GM18868 (cell line): ENCODE measurements at regions not wholly inside any gene's neighbourhood (a gene's known extent, or its start where the extent isn't known, plus 50 kb on each side); places are given as distances from the start of the nearest gene placed in this dataset.

Experiments
- ATAC-seq: cut with Tn5 transposase; IDR thresholded peaks from one replicate; pipeline ENCODE4 v1.9.1; 2021; ENCODE audit warnings: mild to moderate bottlenecking, moderate library complexity; ENCODE audit not compliant: unreplicated experiment

DNA sequence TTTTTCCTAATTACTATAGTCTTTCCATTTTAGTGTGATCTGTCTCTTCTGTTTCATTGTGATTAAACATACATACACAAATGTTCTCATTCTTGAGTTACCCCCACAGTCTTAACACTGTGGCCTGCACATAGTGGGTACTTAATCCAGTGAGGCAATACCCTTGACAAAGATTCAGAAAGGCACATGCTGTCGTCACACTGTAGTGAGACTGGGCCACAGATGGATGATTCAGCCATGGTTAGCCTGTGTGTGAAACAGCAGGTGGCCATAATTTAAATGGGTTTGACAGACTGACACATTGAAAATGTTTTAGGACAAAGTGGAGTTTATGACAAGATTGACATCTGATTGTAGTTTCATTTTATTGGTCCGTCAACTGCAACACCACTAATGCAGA, 313.1 kb downstream of the C11orf87 start:
- ATAC-seq: no peak

DNA sequence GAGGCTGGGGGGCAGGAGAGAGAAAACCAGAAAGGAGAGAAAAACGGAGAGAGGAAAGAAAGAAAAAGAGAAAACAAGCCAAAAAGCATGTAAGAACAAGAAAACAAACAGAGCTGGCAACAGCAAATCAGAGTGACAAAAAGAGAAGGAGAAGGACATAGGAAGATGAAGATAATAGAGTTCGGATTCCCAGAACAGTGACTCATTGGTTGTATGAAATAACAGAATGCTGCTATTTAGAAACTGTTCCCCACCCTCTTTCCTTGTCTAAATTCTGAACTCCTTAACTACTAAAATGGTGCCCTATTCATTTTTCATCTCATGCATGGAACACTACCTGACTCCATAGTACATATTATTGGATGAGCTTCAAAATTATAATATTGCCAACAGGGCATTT, 317.4 kb downstream of the C11orf87 start:
- no peak for ATAC-seq

DNA sequence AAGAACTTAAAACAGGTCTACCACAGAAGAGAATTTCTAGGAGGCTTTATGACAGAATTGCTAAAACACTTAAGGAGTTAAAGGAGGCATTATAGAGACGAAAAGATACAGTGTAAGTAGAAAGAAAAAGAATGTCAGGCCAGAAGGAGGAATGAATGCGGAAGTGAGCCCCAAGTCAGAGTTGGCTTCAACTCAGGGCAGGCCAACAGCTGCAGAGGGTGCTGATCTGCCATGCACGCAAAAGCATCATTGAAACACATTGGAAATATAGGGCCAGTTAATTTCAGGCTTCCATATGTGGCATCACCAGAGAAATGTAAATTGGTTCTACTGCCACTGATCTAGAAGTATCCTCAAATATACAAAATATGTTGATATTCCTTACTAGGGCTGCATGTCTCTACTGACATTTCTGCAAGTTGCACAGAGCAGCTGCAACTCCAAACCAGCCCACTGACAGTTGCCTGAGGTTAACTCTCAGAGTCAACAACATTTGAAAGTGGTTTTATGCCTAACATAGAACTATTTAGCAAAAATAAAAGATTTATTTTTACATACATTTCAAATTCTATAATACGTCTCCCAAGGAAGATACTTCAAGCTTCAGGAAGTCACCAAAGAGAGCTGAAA, 324.1 kb downstream of the C11orf87 start:
- no peak for ATAC-seq

DNA sequence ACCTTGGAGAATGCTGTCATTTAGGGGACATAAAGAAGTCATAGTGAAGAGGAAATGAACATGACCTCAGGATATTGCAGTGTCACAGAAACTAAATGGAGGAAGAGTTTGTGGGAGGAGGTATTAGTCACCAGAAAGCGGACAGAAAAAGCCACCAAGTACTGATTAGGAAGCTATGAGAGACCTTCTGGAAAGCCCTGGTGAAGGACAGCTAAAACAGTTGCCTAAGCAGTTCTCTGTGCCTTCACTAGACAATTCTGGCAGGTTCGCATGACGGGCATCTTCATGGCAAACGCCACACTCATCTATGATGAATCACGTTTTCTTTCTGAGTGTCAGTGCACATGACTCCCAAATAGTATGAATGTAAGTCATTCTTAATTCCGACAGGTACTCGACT, 325.8 kb downstream of the C11orf87 start:
- ATAC-seq: peak; percentile 83

DNA sequence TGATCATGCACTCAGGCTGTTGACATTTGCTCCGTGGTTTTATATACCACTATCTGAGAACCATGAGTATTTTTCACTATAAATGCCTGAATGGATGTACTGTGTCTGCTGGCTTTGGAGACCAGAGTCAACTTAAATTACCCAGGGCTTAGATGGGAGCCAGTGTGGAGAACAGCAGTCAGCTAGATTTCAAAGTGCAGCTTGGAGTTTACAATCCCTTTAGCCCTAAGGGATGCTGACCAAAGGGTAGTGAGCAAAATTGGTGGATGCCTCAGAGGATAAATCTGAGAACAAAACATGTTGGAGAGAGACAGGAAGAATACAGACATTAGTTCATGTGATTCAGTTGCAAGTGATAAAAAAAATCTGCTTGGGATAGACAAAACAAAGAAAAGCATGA, 327.5 kb downstream of the C11orf87 start:
- no peak for ATAC-seq

DNA sequence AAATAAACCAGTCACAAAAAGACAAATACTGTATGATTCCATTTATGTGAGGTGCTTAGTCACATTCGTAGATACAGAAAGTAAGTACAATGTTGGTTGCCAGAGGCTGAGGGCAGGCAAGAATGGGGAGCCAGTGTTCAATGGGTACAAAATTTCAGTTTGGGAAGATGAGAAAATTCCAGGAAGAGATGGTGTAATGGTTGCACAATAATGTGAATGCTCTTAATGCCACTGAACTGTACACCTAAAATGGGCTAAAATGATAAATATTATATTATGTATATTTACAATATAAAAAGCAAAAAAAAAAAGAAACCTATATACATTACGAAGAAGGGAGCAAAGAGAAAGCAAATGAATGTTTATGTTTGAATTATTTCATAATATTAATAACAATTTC, 329.0 kb downstream of the C11orf87 start:
- ATAC-seq: no peak

DNA sequence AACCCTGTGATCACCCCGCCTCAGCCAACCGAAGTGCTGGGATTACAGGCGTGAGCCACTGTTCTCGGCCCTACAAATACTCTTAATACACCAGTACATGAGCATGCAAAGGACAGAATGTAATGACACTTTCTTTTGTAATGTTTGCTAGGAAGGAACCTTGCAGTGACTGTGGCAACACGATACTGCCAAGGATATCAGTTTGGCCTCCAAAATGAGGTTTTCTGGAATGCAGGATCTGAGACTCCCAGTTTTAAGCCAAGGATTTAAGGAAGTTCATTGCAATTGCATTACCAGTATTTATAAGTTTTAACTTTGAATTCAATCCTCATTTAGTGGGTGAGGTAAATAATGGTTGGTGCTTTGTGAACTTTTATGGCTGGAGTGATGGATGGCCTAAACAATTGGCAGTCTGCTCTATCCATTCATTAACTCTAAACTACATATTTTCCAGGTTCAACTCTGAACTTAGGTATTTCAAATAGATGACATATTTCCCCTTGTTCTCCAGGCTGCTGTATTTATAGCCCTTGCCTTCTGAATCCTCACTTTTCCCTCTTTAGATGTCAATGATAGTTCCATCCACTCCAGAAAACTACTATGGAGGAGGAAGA, 330.3 kb downstream of the C11orf87 start:
- no peak for ATAC-seq

DNA sequence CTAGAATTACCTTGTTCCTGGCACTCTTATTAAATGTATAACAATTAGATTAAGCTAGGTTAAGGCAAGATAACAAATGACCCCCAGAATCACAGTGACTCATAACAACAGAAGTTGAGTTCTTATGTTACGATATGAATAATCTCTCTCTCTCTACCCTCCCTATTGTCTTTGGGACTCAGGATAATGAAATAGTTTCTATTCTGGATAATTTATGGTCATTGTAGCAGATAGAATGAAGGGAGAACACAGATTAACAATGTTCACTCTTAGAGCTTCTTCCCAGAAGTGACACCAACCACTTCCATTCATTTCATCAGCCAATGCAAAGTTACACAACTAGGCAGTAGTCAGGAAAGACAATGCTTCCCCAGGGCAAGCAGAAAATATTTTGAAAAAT, 334.5 kb downstream of the C11orf87 start:
- ATAC-seq: no peak

DNA sequence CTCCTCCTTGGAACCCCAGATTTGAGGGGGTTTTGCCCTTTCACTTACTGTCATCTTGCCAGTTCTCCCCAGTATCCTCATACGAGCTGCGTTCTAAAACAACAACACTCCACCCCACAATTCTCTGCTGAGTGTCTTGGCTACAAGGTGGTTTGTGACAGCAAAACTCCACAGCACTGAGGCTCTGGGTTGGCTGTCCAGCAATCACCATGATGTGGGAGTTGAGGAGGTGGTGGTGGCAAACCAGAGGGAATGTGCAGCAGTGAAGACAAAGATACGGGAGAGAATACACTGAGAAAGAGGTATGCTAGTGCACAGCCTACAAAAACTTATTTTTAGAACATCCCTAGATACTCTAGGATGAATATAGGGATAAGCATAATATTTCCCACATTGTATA, 335.0 kb downstream of the C11orf87 start:
- no peak for ATAC-seq

DNA sequence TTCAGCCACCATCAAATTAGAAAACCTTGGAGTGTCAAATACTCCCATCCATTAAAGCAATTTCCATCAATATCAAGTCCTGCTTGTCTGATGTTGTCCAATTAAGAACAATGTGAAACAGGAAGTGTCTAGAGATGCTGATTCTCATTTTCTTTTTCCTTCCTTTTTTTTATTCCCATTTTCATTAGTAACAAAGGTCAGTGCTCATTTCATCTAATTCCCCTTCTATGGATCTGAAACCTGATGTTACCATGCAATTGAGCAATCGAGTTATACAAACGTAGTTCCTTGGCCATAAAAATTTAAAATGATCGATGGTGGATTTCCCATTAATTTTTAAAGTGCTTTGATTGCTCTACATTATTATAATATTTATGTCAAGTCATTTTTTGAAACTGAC, 330.6 kb upstream of the ZC3H12C start:
- ATAC-seq: no peak

DNA sequence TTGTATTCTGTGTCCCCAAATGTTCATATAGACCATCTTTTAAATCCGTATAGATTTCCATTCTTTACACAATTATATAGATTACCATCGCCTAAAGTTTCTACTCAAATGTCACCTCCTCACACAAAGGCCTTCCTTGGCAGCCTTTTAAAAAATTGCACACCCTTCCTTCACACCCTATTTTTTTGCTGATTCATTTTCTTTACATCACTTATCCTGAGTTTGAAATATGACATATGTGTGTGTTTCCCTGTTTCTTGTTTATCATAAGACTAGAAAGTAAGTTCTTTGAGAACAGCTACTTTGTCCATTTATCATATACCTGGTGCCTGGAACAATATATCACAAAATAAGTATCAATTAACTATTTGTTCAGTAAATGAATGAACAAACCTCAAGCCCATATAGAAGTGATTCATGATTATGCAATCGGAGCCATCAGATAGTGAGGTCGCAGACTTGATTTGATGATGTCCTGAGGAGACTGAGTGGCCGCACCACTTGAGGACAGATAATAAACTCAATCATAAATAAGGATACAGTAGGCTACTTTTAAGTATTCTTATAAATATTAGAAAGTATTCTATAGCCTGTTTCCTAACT, 327.4 kb upstream of the ZC3H12C start:
- ATAC-seq: no peak

DNA sequence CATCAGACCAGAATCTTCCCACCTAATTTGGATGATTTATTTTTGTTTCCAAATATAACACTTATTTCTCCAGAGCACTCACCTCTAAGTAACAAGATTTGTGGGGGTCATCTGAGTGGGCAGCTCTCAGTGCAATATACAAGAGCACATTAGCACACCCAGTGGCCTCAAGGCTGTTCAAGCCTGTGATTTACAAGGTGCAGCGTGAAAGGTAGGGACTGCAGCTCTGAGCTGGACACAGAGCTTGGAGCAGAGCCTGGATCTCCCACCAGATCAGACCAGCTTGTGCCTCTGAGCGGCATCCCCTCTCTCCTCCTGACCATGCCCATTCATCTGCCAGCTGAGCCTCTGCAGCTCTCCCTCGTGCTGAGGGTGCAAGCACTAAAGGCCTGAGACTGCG, 323.3 kb upstream of the ZC3H12C start:
- ATAC-seq: no peak

DNA sequence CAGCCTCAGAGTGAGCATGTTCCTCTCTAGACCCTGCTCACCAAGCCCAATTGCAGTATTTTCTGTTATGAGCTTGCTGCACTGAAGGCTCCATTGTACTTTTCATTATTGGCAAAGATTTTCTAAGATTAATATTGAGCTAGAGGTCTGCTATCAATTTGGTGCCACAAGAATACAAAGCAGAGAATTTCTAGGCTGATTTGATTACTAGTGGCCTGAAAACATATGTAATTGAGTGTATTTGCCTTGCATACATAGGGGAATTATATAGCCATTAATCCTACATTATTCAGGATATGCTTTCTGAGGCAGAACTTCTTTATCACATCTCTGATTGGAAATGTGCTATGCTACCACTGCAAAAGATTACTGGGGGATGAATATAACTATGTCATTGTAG, 322.9 kb upstream of the ZC3H12C start:
- no peak for ATAC-seq

DNA sequence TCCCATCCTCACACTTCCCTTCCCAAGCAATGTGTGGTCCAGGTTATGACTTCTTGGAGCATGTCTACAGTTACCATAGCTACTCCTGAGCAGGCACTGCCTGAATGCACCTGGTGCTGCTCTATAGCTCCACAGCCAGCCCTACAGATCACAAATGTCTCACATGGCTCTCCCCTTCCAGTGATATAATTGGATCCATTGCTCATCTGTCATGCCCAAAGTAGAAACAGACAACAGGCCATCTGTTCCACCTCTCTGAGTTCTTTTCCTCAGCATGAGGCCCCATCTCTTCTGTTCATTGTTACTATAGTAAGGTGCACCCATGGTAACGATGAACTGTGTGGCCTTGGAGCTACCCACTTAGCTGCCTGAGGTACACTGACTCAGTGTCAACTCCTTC, 320.3 kb upstream of the ZC3H12C start:
- no peak for ATAC-seq

DNA sequence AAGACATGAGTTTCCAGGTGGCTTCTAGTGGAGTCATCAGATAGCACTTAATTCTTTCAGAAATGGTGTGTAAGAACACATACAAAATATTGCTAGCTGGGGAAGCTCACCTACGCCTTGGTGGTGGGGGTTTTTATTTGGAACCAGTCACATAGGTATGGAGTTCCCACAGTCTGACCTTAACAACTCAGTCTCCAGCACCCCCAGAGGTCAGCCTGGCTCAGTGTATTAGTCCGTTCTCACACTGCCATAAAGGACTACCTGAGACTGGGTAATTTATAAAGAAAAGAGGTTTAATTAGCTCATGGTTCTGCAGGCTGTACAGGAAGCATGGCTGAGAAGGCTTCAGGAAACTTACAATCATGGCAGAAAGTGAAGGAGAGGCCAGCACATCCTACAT, 317.5 kb upstream of the ZC3H12C start:
- ATAC-seq: no peak

DNA sequence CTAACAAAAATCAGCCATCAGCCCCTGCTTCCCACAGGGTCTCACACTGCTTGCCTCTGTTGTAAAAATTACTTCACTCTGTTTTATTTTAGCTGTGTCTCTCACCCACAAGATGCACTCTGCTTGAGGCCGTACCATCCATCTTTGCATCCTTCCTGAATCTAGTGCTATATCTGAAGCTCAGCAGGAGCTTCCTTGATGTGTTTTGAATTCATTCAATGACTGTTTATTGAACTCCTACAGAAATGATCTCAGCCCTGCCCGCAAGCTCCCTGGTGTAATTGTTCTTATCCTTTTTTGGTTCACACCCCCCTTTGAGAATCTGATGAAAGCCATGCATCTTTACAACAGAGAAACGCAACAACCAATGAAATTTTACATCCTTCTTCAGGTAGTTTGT, 310.2 kb upstream of the ZC3H12C start:
- ATAC-seq: no peak

DNA sequence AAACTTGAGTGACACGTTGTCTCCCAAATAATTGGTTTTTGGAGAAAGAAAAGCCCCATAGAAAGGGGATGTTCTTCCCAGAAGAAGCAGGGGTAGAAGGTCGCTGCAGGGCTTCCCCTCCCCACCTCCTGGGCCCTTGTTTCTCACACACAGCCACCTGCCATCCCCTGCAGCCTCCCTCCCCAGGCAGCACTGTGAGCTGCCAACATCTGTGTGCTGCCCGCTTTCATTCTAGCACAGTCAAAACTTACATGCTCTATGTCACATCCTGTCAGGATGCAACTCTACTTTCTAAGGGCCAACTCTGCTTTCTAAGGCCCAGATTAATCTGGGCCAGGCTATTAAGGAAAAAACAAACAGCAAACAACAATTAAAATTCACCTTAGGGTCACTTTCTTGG, 309.4 kb upstream of the ZC3H12C start:
- ATAC-seq: peak; percentile 94

DNA sequence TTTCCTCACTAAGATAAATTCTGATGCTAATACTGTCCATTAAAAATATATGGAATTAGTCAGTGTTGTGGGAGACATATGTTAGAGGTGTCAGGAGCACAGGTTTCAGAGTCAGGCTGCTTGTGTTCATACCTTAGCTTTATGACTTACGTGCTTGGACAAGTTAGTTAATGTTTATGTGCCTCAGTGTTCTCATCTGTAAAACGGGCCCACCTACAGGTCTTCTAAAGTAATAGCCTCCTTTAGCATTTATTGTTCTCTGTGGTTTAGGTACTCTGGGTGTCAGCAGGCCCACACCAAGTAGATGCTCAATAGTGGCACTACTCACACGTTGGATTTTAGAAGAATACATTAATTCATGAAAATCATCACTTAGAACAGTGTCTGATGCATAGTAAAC, 308.7 kb upstream of the ZC3H12C start:
- ATAC-seq: no peak

DNA sequence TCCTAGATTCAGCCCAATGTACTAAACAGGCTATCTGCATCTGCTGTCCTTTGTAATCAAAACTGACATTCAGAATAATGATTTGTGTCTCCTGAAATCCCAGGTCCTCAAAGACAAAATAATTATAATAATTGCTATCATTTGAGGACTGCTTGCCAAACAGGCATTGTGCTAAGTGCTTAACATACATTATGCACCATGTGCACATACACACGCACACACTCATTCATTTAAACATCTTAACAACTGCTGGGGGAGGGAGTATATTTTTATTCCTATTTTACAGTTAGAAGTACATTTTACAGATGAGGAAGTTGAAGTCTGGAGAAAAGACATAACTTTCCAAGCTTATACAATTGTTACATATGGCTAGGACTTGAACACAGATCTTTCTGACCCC, 308.0 kb upstream of the ZC3H12C start:
- ATAC-seq: no peak

DNA sequence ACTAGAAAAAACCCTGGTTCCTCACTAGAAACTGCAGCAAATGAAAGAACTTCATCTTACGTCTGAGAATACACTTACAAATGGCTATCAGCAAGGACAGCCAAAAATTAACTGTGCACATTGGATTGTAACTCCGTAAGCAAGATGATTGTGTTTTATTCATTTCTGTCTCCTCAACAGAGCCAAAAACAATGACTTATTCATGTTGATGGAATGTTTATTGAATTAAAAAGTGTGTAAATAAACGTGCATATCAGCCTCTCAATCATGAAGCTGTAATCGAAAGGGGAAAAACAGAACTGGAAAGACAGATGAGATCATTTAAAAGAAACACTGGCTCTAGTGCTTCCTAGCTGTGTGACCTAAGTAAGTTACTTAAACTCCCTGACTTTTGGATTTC, 307.5 kb upstream of the ZC3H12C start:
- no peak for ATAC-seq

DNA sequence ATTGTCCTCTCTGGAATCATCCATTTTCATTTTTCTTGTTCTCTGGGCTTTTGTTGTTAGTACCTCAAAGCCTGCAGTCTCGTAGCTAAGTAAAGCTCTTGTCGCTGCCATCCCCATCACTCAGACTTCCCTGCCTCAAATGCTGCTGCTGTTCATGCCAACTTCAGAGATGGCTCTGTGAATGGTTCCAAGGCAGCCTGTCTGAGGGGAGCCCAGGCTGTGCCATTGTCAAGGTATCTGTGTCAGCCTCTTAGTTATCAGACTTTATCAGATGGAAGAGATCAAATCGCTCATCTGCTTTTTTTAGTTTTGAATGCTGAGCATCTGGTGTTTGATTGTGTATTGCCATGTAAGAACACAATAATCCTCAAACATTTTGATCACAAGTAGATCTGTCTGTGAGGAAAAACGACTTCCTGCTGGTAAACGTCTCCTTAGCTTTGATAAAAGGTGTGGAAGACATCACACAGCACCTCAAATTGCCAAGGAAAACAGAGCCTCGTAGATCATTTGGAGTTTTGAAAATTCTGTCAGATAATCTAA, 304.2 kb upstream of the ZC3H12C start:
- no peak for ATAC-seq

DNA sequence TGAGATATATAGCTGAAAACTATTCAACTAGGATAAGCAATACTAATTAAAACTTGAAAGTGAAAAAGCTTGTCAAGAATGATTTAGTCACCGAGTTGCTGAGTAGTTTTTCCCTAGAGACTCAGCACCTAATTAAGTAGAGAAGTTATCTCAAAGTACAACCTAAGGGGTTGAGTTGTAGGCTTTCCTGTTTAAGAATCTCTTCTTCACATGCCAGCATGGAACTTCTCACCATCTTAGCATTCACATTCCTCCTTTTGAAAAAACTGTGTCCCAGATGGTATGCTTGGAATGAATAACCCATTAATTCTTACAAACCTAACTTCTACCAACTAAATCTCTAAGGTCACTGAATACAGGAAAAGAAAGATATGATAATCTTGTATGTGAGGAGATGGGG, 303.3 kb upstream of the ZC3H12C start:
- no peak for ATAC-seq

DNA sequence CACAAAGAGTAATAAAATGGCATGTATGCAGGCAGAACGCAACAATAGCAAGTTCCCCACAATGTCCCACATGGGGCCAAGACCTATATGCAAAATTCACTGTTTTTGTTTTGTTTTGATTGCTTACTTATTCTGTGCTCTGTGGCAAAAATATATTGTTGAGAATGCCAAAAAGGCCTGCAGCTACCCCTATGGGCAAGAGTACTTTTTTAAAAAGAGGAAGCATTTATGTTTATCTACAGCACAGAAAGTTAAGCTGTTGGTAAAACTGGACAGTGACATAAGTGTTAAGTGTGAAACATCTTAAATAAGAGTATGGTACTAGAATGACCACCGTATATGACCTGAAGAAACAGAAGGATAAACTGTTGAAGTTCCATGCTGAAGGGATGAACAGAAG, 301.9 kb upstream of the ZC3H12C start:
- ATAC-seq: no peak
